GM21528 (cell line): ENCODE measurements at regions not wholly inside any gene's neighbourhood (a gene's known extent, or its start where the extent isn't known, plus 50 kb on each side); places are given as distances from the start of the nearest gene placed in this dataset.

ENCODE experiments used
- ATAC-seq: cut with Tn5 transposase; IDR thresholded peaks from one replicate; pipeline ENCODE4 v1.9.1; 2021; ENCODE audit warnings: mild to moderate bottlenecking, moderate library complexity; ENCODE audit not compliant: unreplicated experiment, low FRiP score

GRCh38 chr5:39475881-39476842 lies 51.4 kb upstream of the DAB2 start:
- ATAC-seq, result no peak

GRCh38 chr5:39475159-39475571 lies 50.4 kb upstream of the DAB2 start:
- ATAC-seq, result no peak
